NCI-H1930 (cell line): ENCODE measurements at regions not wholly inside any gene's neighbourhood (a gene's known extent, or its start where the extent isn't known, plus 50 kb on each side); places are given as distances from the start of the nearest gene placed in this dataset.
A peak's percentile ranks its signal among the peaks of the same experiment; 100 is the strongest.

Experiments
- DNase-seq, 2 experiments: peaks; one replicate each; lab custom pipeline; 2025; lab: John Stamatoyannopoulos, UW

DNA sequence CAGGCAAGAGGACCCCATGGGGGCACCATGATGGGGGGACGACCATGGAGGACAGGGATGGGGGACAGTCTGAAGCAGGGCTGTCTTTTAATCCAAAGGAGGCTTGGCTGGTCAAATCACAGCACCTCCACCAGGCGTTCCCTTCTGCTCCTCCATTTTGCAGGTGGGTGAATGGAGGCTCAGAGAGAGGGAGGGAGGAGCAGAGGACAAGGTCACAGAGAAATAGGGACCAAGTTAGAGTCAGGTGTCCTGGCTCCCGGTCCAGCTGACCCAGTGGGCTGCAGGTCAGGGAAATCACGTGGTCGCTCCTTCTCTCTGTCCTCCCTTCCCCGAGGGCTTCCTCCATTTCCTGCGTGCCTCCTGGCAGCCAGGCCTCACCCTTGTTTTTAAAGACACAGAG is 156.4 kb upstream of the SMIM23 start:
- no peak for DNase-seq

- DNase-seq, result peak; percentile 49 to 58
Measured at GRCh38 chr5:171629628-171630349, 155.8 kb upstream of the SMIM23 start.

DNA sequence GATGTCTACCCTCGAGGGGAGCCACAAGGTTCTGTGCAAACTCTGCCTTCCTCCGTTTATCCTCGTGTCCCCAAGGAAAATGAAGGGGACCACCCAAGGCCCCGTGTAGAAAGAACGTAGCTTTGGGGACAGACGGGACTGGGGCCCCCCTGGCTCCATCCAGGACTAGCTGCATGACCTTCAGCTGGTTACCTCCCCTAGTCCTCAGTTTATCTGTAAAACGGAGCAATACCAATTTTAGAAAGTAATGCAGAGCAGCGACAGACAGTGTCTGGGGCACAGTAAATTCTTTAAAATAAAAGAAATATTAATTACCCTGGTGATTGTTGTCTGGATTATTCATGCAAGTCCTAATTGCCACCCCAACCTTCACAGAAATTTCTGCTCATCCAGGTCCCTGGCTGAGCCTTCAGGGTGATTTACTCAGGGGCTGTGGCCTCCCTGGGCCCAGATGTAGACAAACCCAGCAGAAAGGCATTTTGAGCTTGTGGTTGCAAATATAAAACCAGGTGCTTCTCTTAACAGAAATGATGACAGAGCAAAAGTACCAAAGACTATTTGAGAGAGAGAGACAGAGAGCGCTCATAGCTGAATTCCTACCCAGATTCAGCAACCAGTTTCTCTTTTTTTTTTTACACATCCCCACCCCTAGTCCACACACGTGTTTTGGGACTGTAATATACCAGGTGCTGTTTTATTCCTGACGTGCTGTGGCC is 155.1 kb upstream of the SMIM23 start:
- DNase-seq, result no peak

GRCh38 chr5:171632616-171633015 is 153.0 kb upstream of the SMIM23 start:
- DNase-seq, result no peak

GRCh38 chr5:171633776-171634470 is 151.7 kb upstream of the SMIM23 start:
- DNase-seq, result no peak

DNA sequence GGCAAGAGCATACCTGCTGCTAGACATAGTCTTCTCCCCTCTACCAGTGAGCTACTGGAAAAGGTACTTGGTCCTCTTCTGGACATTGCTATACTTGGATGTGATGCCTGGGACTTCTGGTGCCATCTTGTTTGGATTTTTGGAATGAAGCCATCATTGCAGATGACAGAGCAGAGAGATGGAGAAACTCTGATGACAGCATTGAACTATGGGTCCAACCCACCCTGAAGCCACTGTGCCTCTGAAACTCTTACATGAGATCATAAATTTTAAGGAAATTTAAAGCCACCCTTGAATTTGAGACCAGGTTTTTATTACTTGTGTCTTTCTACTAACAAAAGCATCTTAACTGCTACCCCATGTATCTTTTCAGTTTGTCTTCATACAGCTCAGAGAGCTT is 151.1 kb upstream of the SMIM23 start:
- DNase-seq, result no peak

DNA sequence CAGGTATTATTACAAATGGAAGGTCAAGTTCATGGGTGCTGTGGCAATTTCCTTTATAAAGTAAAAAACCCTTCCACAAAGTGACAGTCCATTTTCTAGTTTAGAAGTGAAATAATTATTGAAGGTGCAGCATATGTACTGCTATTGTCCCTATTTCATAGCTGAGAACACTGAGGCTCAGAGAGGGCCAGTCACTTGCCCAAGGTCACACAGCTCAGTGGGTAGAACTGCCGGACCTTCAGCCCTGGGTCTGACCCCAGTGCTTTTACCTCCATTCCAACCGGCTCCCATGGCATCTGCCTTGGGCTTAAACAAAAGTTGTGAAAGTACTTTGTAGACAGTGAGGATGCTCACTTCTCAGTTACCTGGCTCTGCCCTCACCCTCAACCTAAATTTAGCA is 150.6 kb upstream of the SMIM23 start:
- DNase-seq, result no peak

DNA sequence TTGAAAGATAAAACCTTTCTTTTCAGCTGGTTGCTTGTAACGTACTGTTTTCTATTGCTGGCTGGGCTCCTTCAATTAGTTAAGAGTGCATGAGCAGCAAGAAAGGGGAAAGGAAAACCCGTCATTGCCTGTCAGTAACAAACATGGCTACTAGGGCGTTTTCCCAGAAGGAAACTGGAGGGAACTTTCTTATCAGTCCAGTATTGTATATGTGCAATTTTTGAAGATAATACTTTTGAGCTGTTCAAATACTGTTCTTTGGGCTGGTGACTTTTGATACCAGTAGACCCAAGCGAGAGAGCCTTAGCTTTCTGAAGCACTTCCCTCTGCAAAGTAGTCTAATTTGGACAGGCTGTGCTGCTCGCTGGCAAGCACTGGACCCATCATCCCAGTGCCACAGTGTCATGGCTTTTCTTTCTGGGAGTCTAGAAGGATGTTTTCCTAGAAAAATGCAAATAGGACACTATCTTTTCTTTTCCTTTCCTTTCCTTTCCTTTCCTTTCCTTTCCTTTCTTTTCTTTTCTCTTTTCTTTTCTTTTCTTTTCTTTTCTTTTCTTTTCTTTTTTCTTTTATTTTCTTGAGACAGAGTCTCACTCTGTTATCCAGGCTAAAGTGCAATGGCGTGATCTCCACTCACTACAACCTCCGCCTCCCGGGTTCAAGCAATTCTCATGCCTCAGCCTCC is 149.9 kb upstream of the SMIM23 start:
- no peak for DNase-seq

GRCh38 chr5:171637811-171638210 is 147.8 kb upstream of the SMIM23 start:
- no peak for DNase-seq

- no peak for DNase-seq
Measured at GRCh38 chr5:171639205-171639621, 146.4 kb upstream of the SMIM23 start.

DNA sequence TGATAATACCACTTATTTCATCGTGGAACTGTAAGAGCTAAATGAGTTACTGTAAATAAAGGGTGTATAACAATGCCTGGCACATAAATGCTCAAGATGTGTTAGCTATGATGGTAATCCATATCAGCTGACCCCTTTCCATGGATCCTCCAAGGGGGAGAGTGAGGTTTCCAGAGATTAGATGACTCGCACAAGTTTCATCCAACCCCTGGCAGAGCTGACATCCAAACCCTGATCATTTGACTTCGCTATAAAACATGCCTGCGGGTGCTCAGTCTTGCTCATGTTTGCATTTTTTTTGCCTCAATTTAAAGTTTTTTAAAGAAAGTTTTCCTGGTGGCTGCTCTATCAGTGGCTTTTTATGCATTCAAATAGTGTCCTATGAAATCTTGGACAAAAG is 145.7 kb upstream of the SMIM23 start:
- DNase-seq, result no peak

DNA sequence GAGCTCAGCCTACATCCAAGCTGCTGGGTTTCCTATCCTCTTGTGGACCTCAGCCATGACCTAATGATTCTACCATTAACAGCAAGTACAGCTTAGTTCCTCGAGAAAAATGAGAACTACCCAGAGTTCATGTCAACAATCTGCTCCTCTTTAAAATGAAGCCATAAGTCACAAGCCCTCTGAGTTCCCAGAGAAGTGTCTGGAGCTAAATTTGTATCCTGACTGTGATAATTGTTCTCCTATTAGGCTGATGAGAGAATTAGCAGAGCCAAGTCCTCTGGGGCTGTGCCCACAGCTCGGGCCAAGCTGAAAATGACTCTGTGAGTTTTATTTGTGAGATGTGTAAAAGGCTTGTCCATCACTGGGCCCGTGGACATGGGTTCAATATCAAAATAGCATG is 145.1 kb upstream of the SMIM23 start:
- DNase-seq, result no peak

GRCh38 chr5:171641891-171642290 is 143.7 kb upstream of the SMIM23 start:
- no peak for DNase-seq

- no peak for DNase-seq
Measured at GRCh38 chr5:171642894-171643293, 142.7 kb upstream of the SMIM23 start.

- no peak for DNase-seq
Measured at GRCh38 chr5:171644536-171644935, 141.1 kb upstream of the SMIM23 start.

DNA sequence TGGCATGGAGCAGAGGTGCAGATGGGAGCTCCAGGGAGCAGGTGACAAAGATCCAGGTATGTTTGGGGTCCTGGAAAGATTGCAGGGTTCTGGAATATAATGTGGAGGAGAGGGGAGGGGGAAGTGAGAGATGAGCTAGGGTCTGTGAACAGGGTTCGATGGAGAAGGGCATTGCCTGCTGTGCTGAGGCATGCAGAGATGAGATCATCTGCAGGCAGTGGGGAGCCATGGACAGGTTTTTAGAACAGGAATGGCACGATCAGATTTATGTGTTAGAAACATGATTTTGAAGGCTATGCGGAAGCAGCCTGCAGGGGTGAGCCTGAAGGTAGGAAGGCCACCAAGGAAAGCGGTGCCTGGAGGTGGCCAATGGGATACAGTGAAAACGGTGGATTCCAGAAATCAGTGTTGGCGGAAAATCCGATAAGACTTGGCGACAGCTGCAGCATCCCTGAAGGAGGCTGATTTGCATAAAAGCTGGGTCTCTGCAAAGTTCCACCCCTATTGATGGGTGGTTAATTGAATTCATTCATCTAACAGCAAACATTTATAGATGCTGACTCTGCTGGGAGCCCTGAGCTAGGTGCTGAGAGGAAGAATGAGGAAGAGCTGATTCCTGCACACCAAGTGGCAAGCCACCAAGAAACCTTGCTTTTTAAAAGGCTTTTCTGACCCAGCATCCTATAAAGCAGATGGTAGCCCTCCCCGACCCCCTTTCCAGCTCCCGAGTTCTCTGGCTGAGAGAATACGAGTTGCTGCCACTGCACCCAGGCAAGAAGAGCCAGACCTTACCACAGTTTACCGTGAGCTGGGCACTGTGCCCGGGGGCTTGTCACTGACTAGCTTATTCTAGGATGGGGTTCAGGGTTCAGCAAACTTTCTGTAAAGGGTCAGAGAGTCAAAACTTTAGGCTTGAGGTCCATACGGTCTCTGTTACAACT is 139.2 kb upstream of the SMIM23 start:
- DNase-seq, result no peak

- DNase-seq, result no peak
Measured at GRCh38 chr5:171647043-171647903, 138.3 kb upstream of the SMIM23 start.

GRCh38 chr5:171647904-171648260 is 137.7 kb upstream of the SMIM23 start:
- no peak for DNase-seq

- no peak for DNase-seq
Measured at GRCh38 chr5:171648279-171649074, 137.1 kb upstream of the SMIM23 start.

GRCh38 chr5:171649075-171649401 is 136.6 kb upstream of the SMIM23 start:
- no peak for DNase-seq
